H9 (cell line): ENCODE measurements at regions not wholly inside any gene's neighbourhood (a gene's known extent, or its start where the extent isn't known, plus 50 kb on each side); places are given as distances from the start of the nearest gene placed in this dataset.
"Not testable (repeated sequence)": the region's sequence is repeated elsewhere in the genome, so short reads cannot be mapped to it uniquely, and the experiment has no call there.

Experiments used
- DNase-seq: peaks from one replicate; pipeline ENCODE4 v3.0.0-alpha.2; 2017
- H2AFZ ChIP-seq: one replicate; pipeline ENCODE4 v1.6.1; 2013; ENCODE audit warnings: mild to moderate bottlenecking, low read length, control low read depth, moderate library complexity
- H2AK5ac ChIP-seq: 2 replicates; pipeline ENCODE4 v1.6.1; 2013; ENCODE audit warnings: low read length, control low read depth, mixed read lengths; ENCODE audit not compliant: insufficient read length
- H2BK120ac ChIP-seq: one replicate; pipeline ENCODE4 v1.6.1; 2013; ENCODE audit warnings: low read depth, mild to moderate bottlenecking, low read length, control low read depth, inconsistent platforms; ENCODE audit not compliant: poor library complexity, severe bottlenecking
- H2BK12ac ChIP-seq: 2 replicates; pipeline ENCODE4 v1.6.1; 2013; ENCODE audit warnings: low read length, control low read depth, mixed read lengths, low read depth; ENCODE audit not compliant: insufficient read length
- H2BK15ac ChIP-seq: 2 replicates; pipeline ENCODE4 v1.6.1; 2013; ENCODE audit warnings: low read depth, low read length, control low read depth
- H2BK20ac ChIP-seq: one replicate; pipeline ENCODE4 v1.6.1; 2013; ENCODE audit warnings: low read depth, mild to moderate bottlenecking, low read length, control low read depth, inconsistent platforms; ENCODE audit not compliant: poor library complexity, severe bottlenecking
- H2BK5ac ChIP-seq: 2 replicates; pipeline ENCODE4 v1.6.1; 2013; ENCODE audit warnings: low read length, control low read depth, mixed read lengths; ENCODE audit not compliant: insufficient read length
- H3K14ac ChIP-seq: 2 replicates; pipeline ENCODE4 v1.6.1; 2013; ENCODE audit warnings: low read length, control low read depth; ENCODE audit not compliant: insufficient read depth
- H3K18ac ChIP-seq: 2 replicates; pipeline ENCODE4 v1.6.1; 2013; ENCODE audit warnings: low read depth, mild to moderate bottlenecking, mixed read lengths, low read length, control low read depth; ENCODE audit not compliant: insufficient read length
- H3K23ac ChIP-seq: 2 replicates; pipeline ENCODE4 v1.6.1; 2013; ENCODE audit warnings: low read length, control low read depth, mixed read lengths, low read depth; ENCODE audit not compliant: insufficient read length
- H3K23me2 ChIP-seq: 2 replicates; pipeline ENCODE4 v1.6.1; 2013; ENCODE audit warnings: low read depth, mild to moderate bottlenecking, mixed read lengths, low read length, control low read depth; ENCODE audit not compliant: insufficient read length, poor library complexity, severe bottlenecking
- H3K27ac ChIP-seq: 2 replicates; pipeline ENCODE4 v1.5.1; 2013; ENCODE audit warnings: low read length, control low read depth, mixed read lengths, low read depth; ENCODE audit not compliant: insufficient read length
- H3K27me3 ChIP-seq: 2 replicates; pipeline ENCODE4 v1.6.1; 2013; ENCODE audit warnings: low read length, control low read depth, inconsistent platforms; ENCODE audit not compliant: insufficient read depth
- H3K4ac ChIP-seq: 2 replicates; pipeline ENCODE4 v1.6.1; 2013; ENCODE audit warnings: low read depth, mild to moderate bottlenecking, control low read depth, inconsistent platforms, low read length, moderate library complexity
- H3K4me1 ChIP-seq: 2 replicates; pipeline ENCODE4 v1.6.1; 2013; ENCODE audit warnings: low read length, control low read depth, inconsistent platforms; ENCODE audit not compliant: insufficient read depth
- H3K4me2 ChIP-seq: 2 replicates; pipeline ENCODE4 v1.6.1; 2013; ENCODE audit warnings: low read length, control low read depth, mixed read lengths; ENCODE audit not compliant: insufficient read length, insufficient read depth
- H3K56ac ChIP-seq: 2 replicates; pipeline ENCODE4 v1.6.1; 2013; ENCODE audit warnings: low read depth, mild to moderate bottlenecking, mixed read lengths, low read length, control low read depth; ENCODE audit not compliant: insufficient read length
- H3K79me1 ChIP-seq: 2 replicates; pipeline ENCODE4 v1.6.1; 2013; ENCODE audit warnings: low read depth, mild to moderate bottlenecking, moderate library complexity, low read length, control low read depth, inconsistent platforms; ENCODE audit not compliant: insufficient read depth, poor library complexity, severe bottlenecking
- H3K79me2 ChIP-seq: 2 replicates; pipeline ENCODE4 v1.6.1; 2013; ENCODE audit warnings: low read length, control low read depth, inconsistent platforms; ENCODE audit not compliant: insufficient read depth
- H3K9ac ChIP-seq: 2 replicates; pipeline ENCODE4 v1.6.1; 2013; ENCODE audit warnings: low read length, control low read depth, mixed read lengths; ENCODE audit not compliant: insufficient read length; ENCODE audit errors: extremely low read depth
- H3K9me3 ChIP-seq: one replicate; pipeline ENCODE4 v1.6.1; 2013; ENCODE audit warnings: low read depth, low read length, inconsistent platforms; ENCODE audit not compliant: control insufficient read depth
- H3T11ph ChIP-seq: one replicate; pipeline ENCODE4 v1.6.1; 2013; ENCODE audit warnings: mild to moderate bottlenecking, low read length, control low read depth, inconsistent platforms
- H4K20me1 ChIP-seq: one replicate; pipeline ENCODE4 v1.6.1; 2013; ENCODE audit not compliant: control insufficient read depth, insufficient read length, insufficient read depth
- H4K5ac ChIP-seq: 2 replicates; pipeline ENCODE4 v1.6.1; 2013; ENCODE audit warnings: low read depth, mild to moderate bottlenecking, mixed read lengths, low read length, control low read depth; ENCODE audit not compliant: insufficient read length
- H4K8ac ChIP-seq: replicated peaks from 2 replicates; pipeline ENCODE4 v1.6.1; 2013; ENCODE audit warnings: low read length, control low read depth, mixed read lengths, low read depth; ENCODE audit not compliant: insufficient read length
- H4K91ac ChIP-seq: 2 replicates; pipeline ENCODE4 v1.6.1; 2013; ENCODE audit warnings: low read depth, mild to moderate bottlenecking, moderate library complexity, mixed read lengths, low read length, control low read depth; ENCODE audit not compliant: insufficient read length
- H3K27ac Mint-ChIP-seq, 3 experiments: 2 replicates in 2 of 3; 3 replicates in 1 of 3; pipeline ENCODE4 v1.8.0; 2020 to 2021; ENCODE audit warnings: mixed read lengths in 3 of 3, mild to moderate bottlenecking in 1 of 3, moderate library complexity in 1 of 3
- H3K27me3 Mint-ChIP-seq: 2 replicates; pipeline ENCODE4 v1.8.0; 2021; ENCODE audit warnings: low read depth, mild to moderate bottlenecking, moderate library complexity, mixed read lengths
- H3K36me3 Mint-ChIP-seq, 3 experiments: 2 replicates in 2 of 3; 3 replicates in 1 of 3; pipeline ENCODE4 v1.8.0; 2020 to 2021; ENCODE audit warnings: low read depth in 3 of 3, mixed read lengths in 3 of 3; ENCODE audit not compliant: insufficient read depth in 1 of 3
- H3K4me1 Mint-ChIP-seq, 2 experiments: 2 replicates each; pipeline ENCODE4 v1.8.0; 2020; ENCODE audit warnings: mixed read lengths in 2 of 2
- H3K4me3 Mint-ChIP-seq, 2 experiments: 2 replicates in 1 of 2; 3 replicates in 1 of 2; pipeline ENCODE4 v1.8.0; 2020 to 2021; ENCODE audit warnings: mild to moderate bottlenecking in 2 of 2, mixed read lengths in 2 of 2, moderate library complexity in 1 of 2
- H3K9me3 Mint-ChIP-seq, 2 experiments: 2 replicates in 1 of 2; 3 replicates in 1 of 2; pipeline ENCODE4 v1.8.0; 2020; ENCODE audit warnings: mild to moderate bottlenecking in 2 of 2, mixed read lengths in 2 of 2, moderate library complexity in 1 of 2
- CTCF ChIP-seq: fragments of 200-600 bp; sonication (generic); conservative IDR thresholded peaks from 3 replicates; pipeline ENCODE4 v1.8.0; 2021; ENCODE audit warnings: antibody characterized with exemption, mild to moderate bottlenecking
- WGBS: extraction: QIAGEN DNeasy Blood & Tissue Kit; methylation state at CpG from one replicate; pipeline ENCODE4 v1.1.7; 2013; ENCODE audit warnings: missing lambda C conversion rate, low lambda C conversion rate, mixed read lengths; ENCODE audit not compliant: insufficient read length; ENCODE audit errors: extremely low coverage; 5-methylcytosine and 5-hydroxymethylcytosine counted together

- Histone ChIP-seq H3K27ac (no peak overlapping the region), H3K18ac (no peak overlapping the region), H4K20me1 (no peaks in the 10 kb centered on the region), H3K23me2 (no peaks in the 10 kb centered on the region), H2BK15ac (no peak overlapping the region), H3K14ac (no peak overlapping the region), H2BK5ac (no peak overlapping the region), H2AFZ (no peak overlapping the region), H3K4ac (no peak overlapping the region), H3K9ac (no peak overlapping the region), H3K79me1 (no peaks in the 10 kb centered on the region), H3K79me2 (no peaks in the 10 kb centered on the region), H3K56ac (no peak overlapping the region), H2BK120ac (no peak overlapping the region), H4K5ac (no peak overlapping the region), H4K8ac (no peak overlapping the region), H4K91ac (no peak overlapping the region), H2BK12ac (no peak overlapping the region), H2AK5ac (no peak overlapping the region), H3K9me3 (no peaks in the 10 kb centered on the region), H2BK20ac (no peak overlapping the region), H3K4me2 (no peak overlapping the region), H3K23ac (no peak overlapping the region), H3T11ph (no peak overlapping the region), H3K27me3 (no peaks in the 10 kb centered on the region), H3K4me1 (no peaks in the 10 kb centered on the region; the same call in 1 of the 2 replicates)
- DNase-seq, result no peak
- Mint-ChIP-seq H3K36me3 (no peaks in the 10 kb centered on the region), H3K4me1 (peaks cover 4 to 17% of the 10 kb centered on the region in 2 experiments; a peak in 2 of 4 replicates), H3K27me3 (no peaks in the 10 kb centered on the region), H3K4me3 (no peak overlapping the region), H3K9me3 (no peaks in the 10 kb centered on the region), H3K27ac (no peak overlapping the region)
- no peak for TF ChIP-seq CTCF
- no CpG with 5 or more reads among the region's 13 CpGs for WGBS
Measured at GRCh38 chr14:43786066-43786762, 720.9 kb downstream of the FSCB start.

DNA sequence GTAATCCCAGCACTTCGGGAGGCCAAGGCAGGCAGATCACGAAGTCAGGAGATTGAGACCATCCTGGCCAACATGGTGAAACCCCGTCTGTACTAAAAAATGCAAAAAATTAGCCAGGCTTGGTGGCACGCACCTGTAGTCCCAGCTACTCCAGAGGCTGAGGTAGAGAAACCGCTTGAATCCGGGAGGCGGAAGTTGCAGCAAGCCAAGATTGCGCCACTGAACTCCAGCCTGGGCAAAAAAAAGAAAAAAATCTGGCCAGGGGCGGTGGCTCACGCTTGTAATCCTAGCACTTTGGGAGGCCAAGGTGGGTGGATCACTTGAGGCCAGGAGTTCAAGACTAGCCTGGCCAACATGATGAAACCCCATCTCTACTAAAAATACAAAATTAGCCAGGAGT, 722.7 kb downstream of the FSCB start:
- not testable (repeated sequence) for H3K79me1 ChIP-seq, H3K4me3 Mint-ChIP-seq, H3K4ac ChIP-seq, H3K14ac ChIP-seq, H3K56ac ChIP-seq, H3K23me2 ChIP-seq, H2BK15ac ChIP-seq, H2BK120ac ChIP-seq, H4K8ac ChIP-seq, H3K9ac ChIP-seq, H4K5ac ChIP-seq, H2BK12ac ChIP-seq, H3K27ac ChIP-seq, H4K91ac ChIP-seq, H4K20me1 ChIP-seq, H3K36me3 Mint-ChIP-seq, H3K79me2 ChIP-seq, H2AFZ ChIP-seq, H2BK5ac ChIP-seq, H2AK5ac ChIP-seq, H3K4me1 ChIP-seq, DNase-seq, H3T11ph ChIP-seq, H3K23ac ChIP-seq, H3K9me3 Mint-ChIP-seq, H3K27me3 Mint-ChIP-seq, H3K27ac Mint-ChIP-seq, H3K18ac ChIP-seq, H3K27me3 ChIP-seq, H3K4me2 ChIP-seq, H2BK20ac ChIP-seq, H3K9me3 ChIP-seq
- H3K4me1 Mint-ChIP-seq, result peaks cover 15 to 27% of the 10 kb centered on the region in 2 experiments
- no CpG with 5 or more reads among the region's 10 CpGs for WGBS
